ENCODE measurements at regions not wholly inside any gene's neighbourhood (a gene's known extent, or its start where the extent isn't known, plus 50 kb on each side); places are given as distances from the start of the nearest gene placed in this dataset.

- TF ChIP-seq ARID5B (CRISPR knock-in tag; IDR thresholded peaks at IDR 0.05) (no peak), GATAD2A (CRISPR knock-in tag; IDR thresholded peaks at IDR 0.05) (no peak)
Measured at GRCh38 chr4:23373261-23373660, 516.6 kb downstream of the PPARGC1A start (continued).

- H3K36me3 ChIP-seq (replicated peaks in 1 of 2; ENCODE audit: control insufficient read depth in 1 of 2, insufficient read depth in 2 of 2, low read length in 2 of 2): no peaks in the 10 kb centered on the region
- ATAC-seq: no peak
- H2AFZ ChIP-seq (ENCODE audit: low read length): no peak overlapping the region
- peaks cover 7% of the 10 kb centered on the region for H3K4me1 ChIP-seq (ENCODE audit: insufficient read depth, low read length)
- H3K27me3 ChIP-seq (ENCODE audit: control insufficient read depth in 1 of 2, insufficient read depth in 2 of 2, low read length in 2 of 2): no peaks in the 10 kb centered on the region
- H3K9ac ChIP-seq (ENCODE audit: insufficient read depth, low read depth, low read length): no peak overlapping the region
- DNase-seq (ENCODE audit: low spot score): no peak
- in situ Hi-C loops (cut with HindIII; ENCODE audit: extremely low pct_ligation_motif_present, low pct_unique_long_range_greater_than_20kb) (no loop called here), intact Hi-C loops (cut with micrococcal nuclease; ENCODE audit: unreplicated experiment) (no loop called here)
- ChIA-PET CTCF (ENCODE audit: low intra/inter-chr PET ratio, low total read pairs) (no interaction called here), POLR2A (no interaction called here)
- H3K4me2 ChIP-seq (ENCODE audit: low read depth, low read length): no peak overlapping the region
- FAIRE-seq: no peak
- H3K27ac ChIP-seq (ENCODE audit: extremely low read length, insufficient read depth, low read length): no peak overlapping the region
- H4K20me1 ChIP-seq (ENCODE audit: insufficient read depth, low read length): no peaks in the 10 kb centered on the region
- BruUV-seq (replicated peaks): no TSS peak
- no peaks in the 10 kb centered on the region for H3K9me3 ChIP-seq (ENCODE audit: low read length)
- 65% methylated on average over 5 of the region's 5 CpGs for WGBS (ENCODE audit: low lambda C conversion rate)
- H3K4me3 ChIP-seq (replicated peaks in 1 of 3; ENCODE audit: insufficient read depth in 1 of 3, low read depth in 2 of 3, low read length in 3 of 3): no peak overlapping the region
- H3K79me2 ChIP-seq (ENCODE audit: insufficient read depth, low read length): no peaks in the 10 kb centered on the region
- TF ChIP-seq HES4 (CRISPR knock-in tag; IDR thresholded peaks at IDR 0.05; ENCODE audit: borderline replicate concordance): no peak
- no peak for TF ChIP-seq ZNF180 (CRISPR knock-in tag; IDR thresholded peaks at IDR 0.05; ENCODE audit: borderline replicate concordance, low read depth)
- no peak for TF ChIP-seq MAZ (IDR thresholded peaks at IDR 0.05; ENCODE audit: borderline replicate concordance, low read depth, low read length)
- no peak for TF ChIP-seq MAZ (CRISPR knock-in tag; IDR thresholded peaks at IDR 0.05; ENCODE audit: low read depth)
- no peak for TF ChIP-seq MEF2D (CRISPR knock-in tag; IDR thresholded peaks at IDR 0.05)
- TF ChIP-seq GLMP (CRISPR knock-in tag; IDR thresholded peaks at IDR 0.05; ENCODE audit: borderline replicate concordance): no peak
- TF ChIP-seq ZNF101 (CRISPR knock-in tag; IDR thresholded peaks at IDR 0.05; ENCODE audit: borderline replicate concordance, low read depth): no peak
- no peak for TF ChIP-seq ZMAT5 (CRISPR knock-in tag; IDR thresholded peaks at IDR 0.05; ENCODE audit: borderline replicate concordance, low read depth)
- TF ChIP-seq DRAP1 (CRISPR knock-in tag; IDR thresholded peaks at IDR 0.05): no peak
- no peak for TF ChIP-seq ZNF205 (CRISPR knock-in tag; IDR thresholded peaks at IDR 0.05)
- no peak for TF ChIP-seq ZNF780A (CRISPR knock-in tag; IDR thresholded peaks at IDR 0.05)
- TF ChIP-seq SMAD3 (CRISPR knock-in tag; IDR thresholded peaks at IDR 0.05): no peak
- TF ChIP-seq BORCS8-MEF2B (CRISPR knock-in tag; IDR thresholded peaks at IDR 0.05): no peak
- no peak for TF ChIP-seq RAD21 (CRISPR knock-in tag; IDR thresholded peaks at IDR 0.05)
- TF ChIP-seq CSRNP1 (CRISPR knock-in tag; IDR thresholded peaks at IDR 0.05): no peak
- TF ChIP-seq ZNF569 (CRISPR knock-in tag; IDR thresholded peaks at IDR 0.05; ENCODE audit: borderline replicate concordance): no peak
Measured at GRCh38 chr4:23371533-23371932, 518.3 kb downstream of the PPARGC1A start.

Measured in HepG2 (cell line).